Activated CD8-positive, alpha-beta memory T cell treated with anti-CD3 and anti-CD28 coated beads, Interleukin-2, amount 10 ng/mL, durations not matched to agents 7 days and 5 days (primary cell): ENCODE measurements at regions not wholly inside any gene's neighbourhood (a gene's known extent, or its start where the extent isn't known, plus 50 kb on each side); places are given as distances from the start of the nearest gene placed in this dataset.
"Not testable (repeated sequence)": the region's sequence is repeated elsewhere in the genome, so short reads cannot be mapped to it uniquely, and the experiment has no call there.

Experiments
- ATAC-seq: fragments of 150-1000 bp; cut with Tn5 transposase; one replicate; pipeline ENCODE4 v1.10.0; 2021; ENCODE audit warnings: moderate library complexity
- CTCF ChIA-PET: fragments of 350-600 bp; sonication (Branson Sonifier 250); formaldehyde crosslinking; loops from one replicate; lab custom pipeline; 2021; ENCODE audit warnings: antibody characterized with exemption; lab: Charles Lee
- DNase-seq: peaks from one replicate; pipeline ENCODE4 v3.0.0-alpha.2; 2020
- H3K27ac Mint-ChIP-seq: one replicate; pipeline ENCODE4 v1.8.0; 2021; ENCODE audit warnings: mild to moderate bottlenecking, mixed read lengths
- H3K27me3 Mint-ChIP-seq: one replicate; pipeline ENCODE4 v1.8.0; 2021; ENCODE audit warnings: mixed read lengths
- H3K36me3 Mint-ChIP-seq: one replicate; pipeline ENCODE4 v1.8.0; 2021; ENCODE audit warnings: mild to moderate bottlenecking, mixed read lengths
- H3K4me1 Mint-ChIP-seq: one replicate; pipeline ENCODE4 v1.8.0; 2021; ENCODE audit warnings: mixed read lengths
- H3K4me3 Mint-ChIP-seq: one replicate; pipeline ENCODE4 v1.8.0; 2021; ENCODE audit warnings: mild to moderate bottlenecking, moderate library complexity, mixed read lengths
- H3K9me3 Mint-ChIP-seq: one replicate; pipeline ENCODE4 v1.8.0; 2022; ENCODE audit warnings: low read depth, mixed read lengths

DNA sequence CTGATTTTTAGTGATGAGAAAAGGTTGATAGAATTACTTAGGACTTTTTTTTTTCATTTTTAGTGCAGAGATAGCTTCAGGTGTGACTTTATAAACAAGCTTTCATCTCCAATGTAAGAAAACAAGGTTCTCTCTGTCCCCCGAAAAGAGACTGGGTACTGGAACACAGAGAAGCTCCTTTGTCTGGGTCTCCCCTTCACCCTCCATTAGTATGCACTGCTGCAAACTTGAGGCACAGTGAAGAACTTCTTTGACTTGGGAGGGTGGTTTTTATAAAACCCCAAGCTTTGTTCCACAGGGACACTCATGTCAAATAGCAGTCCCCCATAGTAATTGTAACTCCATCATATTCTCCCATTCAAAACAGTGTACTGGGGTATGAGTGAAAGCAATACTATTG is 93.5 kb upstream of the SOX2 start:
- no peak for ATAC-seq

DNA sequence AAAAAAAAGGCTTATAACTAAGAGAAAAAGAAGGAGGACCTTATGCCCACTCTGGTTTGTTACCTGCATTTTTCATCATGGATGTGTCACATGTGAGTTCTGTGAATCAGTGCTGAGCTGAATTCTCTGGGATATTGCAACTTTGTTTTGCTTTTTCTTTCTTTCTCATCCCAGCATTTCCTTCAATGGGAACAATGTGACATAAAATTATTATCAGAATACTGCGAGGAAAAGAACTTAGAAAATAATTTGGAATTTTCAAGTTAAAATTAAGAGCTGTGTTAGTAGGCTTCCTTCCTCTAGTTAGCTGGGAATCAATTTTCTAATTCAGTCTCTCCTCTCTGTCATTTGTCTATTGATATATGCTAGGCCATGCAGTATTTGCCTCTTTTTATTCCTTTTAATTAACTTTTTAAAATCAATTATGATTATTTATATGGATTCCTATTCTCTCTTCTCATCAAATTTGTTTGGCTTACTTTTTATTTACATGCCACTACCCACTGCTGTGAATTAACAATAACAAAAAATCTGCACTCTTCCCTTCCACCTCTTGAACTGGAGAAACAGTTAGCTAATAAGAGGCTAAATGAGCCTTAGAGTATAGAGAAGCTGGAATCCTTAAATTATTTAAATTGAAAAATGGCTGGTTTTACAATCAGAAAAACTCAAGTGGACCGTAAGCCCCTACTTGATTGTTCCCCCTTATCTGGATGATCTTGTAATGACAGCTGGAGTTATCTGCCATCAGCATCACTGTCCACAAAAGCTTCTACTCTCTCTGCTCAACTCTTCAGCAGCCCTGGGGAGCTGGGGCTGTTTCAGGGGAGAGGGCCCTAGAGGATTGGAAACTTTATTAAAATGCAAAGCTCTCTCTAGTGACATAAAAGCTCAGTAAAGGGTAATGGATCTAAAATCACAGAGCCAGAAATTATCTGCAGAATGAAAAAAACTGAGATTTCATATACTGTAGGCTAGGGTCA is 95.3 kb upstream of the SOX2 start:
- H3K36me3 Mint-ChIP-seq: no peaks in the 10 kb centered on the region
- H3K27ac Mint-ChIP-seq: no peak overlapping the region
- H3K4me3 Mint-ChIP-seq: no peak overlapping the region
- DNase-seq (no peak), ATAC-seq (no peak)
- CTCF ChIA-PET: no interaction called here
- H3K4me1 Mint-ChIP-seq: no peaks in the 10 kb centered on the region
- H3K27me3 Mint-ChIP-seq: no peaks in the 10 kb centered on the region
- no peaks in the 10 kb centered on the region for H3K9me3 Mint-ChIP-seq

More for the DNA sequence above, 93.5 kb upstream of the SOX2 start:
- Mint-ChIP-seq H3K27me3 (no peaks in the 10 kb centered on the region), H3K36me3 (no peaks in the 10 kb centered on the region), H3K9me3 (no peaks in the 10 kb centered on the region), H3K4me1 (no peaks in the 10 kb centered on the region), H3K4me3 (no peak overlapping the region), H3K27ac (no peak overlapping the region)
- no peak for DNase-seq
- CTCF ChIA-PET: interaction anchor here (1.3 kb wide), 1 partner anchor 10 kb away, joined by 3 read pairs; no protein-coding TSS in a partner anchor

DNA sequence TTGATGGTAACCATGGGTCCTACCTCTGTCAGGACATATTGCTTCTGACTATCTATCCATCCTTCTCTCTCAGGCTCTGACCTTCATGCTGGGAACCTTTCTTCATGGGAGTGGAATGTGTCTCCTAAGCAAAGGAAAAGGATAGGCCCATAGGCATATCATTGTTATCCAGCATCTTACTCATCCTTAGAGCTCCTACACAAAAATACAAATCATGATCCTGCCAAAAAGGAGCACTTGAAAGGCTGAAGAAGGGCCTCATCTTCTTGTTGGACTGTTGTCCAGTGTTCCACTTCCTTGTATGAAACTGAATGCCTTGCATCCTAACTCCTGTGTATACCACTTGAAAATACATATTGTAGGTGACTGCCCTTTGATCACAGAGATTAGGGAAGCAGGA is 96.1 kb upstream of the SOX2 start:
- Mint-ChIP-seq H3K27me3 (no peaks in the 10 kb centered on the region), H3K9me3 (no peaks in the 10 kb centered on the region), H3K4me3 (no peak overlapping the region)

DNA sequence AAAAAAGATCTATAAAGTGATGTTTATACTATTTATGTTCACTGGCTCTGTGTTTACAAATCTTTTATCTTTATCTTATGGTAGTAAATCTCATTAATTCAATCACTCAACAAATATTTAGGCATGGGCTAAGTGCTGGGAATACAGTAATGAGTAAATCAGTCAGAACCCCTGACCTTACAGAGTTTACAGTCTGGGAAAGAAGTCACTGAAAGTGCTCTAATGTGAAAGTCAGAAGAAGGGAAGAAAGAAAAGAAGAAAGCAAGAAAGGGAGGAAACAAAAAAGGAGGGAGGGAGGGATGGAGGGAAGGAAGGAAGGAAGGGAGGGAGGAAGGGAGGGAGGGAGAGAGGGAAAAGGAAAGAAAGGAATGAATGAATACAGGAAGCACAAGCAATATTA is 96.8 kb upstream of the SOX2 start:
- no peaks in the 10 kb centered on the region for H3K4me1 Mint-ChIP-seq
- no peak overlapping the region for H3K4me3 Mint-ChIP-seq
- DNase-seq: no peak
- no peaks in the 10 kb centered on the region for H3K36me3 Mint-ChIP-seq
- ATAC-seq: no peak
- H3K27ac Mint-ChIP-seq: no peak overlapping the region
- H3K27me3 Mint-ChIP-seq: no peaks in the 10 kb centered on the region
- CTCF ChIA-PET: no interaction called here
- no peaks in the 10 kb centered on the region for H3K9me3 Mint-ChIP-seq

More for the DNA sequence above, 96.1 kb upstream of the SOX2 start:
- DNase-seq (no peak), ATAC-seq (no peak)
- CTCF ChIA-PET: no interaction called here
- H3K27ac Mint-ChIP-seq: no peak overlapping the region
- no peaks in the 10 kb centered on the region for H3K4me1 Mint-ChIP-seq
- no peaks in the 10 kb centered on the region for H3K36me3 Mint-ChIP-seq

DNA sequence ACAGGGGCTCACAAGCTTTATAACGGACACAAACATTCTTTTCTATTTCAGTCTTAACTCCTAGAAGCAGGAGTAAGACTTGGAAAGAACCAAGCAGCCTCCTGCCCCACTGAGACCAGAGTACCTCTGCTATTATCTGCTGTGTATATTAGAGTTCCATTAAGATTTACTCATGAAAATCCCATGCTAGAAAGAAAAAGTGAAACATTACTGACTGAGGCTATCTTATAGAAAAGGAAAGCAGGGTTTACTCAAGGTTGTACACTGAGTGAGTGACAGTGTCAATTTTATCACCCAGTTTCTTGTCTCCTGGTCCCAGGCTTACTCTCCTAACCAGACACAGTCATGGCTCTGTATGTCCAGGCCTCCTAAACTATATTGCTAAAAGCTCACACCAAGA is 97.9 kb upstream of the SOX2 start:
- no peak for ATAC-seq
- no peaks in the 10 kb centered on the region for H3K36me3 Mint-ChIP-seq
- H3K4me3 Mint-ChIP-seq: no peak overlapping the region
- H3K27me3 Mint-ChIP-seq: no peaks in the 10 kb centered on the region
- no peaks in the 10 kb centered on the region for H3K4me1 Mint-ChIP-seq
- no peak for DNase-seq
- no peaks in the 10 kb centered on the region for H3K9me3 Mint-ChIP-seq
- no peak overlapping the region for H3K27ac Mint-ChIP-seq
- CTCF ChIA-PET: no interaction called here

DNA sequence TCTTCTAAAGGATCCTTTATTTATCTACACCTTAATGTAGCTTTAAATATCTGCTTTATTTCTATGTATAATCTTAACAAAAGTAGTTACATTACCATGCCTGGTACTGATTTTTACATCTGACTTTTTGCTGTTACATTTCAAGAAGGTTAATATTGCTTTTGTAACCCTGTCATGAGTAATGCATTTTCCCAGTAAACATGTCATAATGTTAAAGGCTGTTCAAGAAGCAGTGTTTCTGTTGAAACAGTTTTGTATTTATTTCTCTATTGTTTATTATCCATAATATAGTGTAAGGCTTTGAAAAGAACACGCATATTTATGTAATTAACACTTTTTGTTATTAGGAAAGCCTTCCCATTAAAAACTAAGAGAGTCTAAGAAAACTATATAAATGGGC is 98.5 kb upstream of the SOX2 start:
- no peak for ATAC-seq
- CTCF ChIA-PET: no interaction called here
- H3K36me3 Mint-ChIP-seq: no peaks in the 10 kb centered on the region
- DNase-seq: no peak
- H3K4me3 Mint-ChIP-seq: no peak overlapping the region
- no peaks in the 10 kb centered on the region for H3K27me3 Mint-ChIP-seq
- H3K27ac Mint-ChIP-seq: no peak overlapping the region
- no peaks in the 10 kb centered on the region for H3K9me3 Mint-ChIP-seq
- H3K4me1 Mint-ChIP-seq: no peaks in the 10 kb centered on the region

DNA sequence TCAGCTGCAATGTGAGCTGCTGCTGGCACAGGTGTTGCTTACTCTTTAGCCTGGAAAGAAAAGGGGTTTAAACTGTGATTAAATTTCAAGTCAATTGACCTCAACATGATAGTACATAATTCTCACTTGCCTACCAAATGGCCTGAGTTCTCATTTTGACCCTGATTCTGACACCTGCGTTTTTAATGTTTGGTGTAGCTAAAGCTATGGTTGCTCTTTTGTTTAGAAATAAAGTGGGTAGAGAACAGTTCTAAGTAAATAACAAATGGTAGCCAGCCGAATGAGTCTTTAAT is 100.8 kb upstream of the SOX2 start:
- Mint-ChIP-seq H3K9me3 (no peaks in the 10 kb centered on the region), H3K27me3 (no peaks in the 10 kb centered on the region), H3K27ac (no peak overlapping the region), H3K4me3 (no peak overlapping the region), H3K36me3 (no peaks in the 10 kb centered on the region), H3K4me1 (no peaks in the 10 kb centered on the region)
- CTCF ChIA-PET: no interaction called here
- ATAC-seq (no peak), DNase-seq (no peak)

DNA sequence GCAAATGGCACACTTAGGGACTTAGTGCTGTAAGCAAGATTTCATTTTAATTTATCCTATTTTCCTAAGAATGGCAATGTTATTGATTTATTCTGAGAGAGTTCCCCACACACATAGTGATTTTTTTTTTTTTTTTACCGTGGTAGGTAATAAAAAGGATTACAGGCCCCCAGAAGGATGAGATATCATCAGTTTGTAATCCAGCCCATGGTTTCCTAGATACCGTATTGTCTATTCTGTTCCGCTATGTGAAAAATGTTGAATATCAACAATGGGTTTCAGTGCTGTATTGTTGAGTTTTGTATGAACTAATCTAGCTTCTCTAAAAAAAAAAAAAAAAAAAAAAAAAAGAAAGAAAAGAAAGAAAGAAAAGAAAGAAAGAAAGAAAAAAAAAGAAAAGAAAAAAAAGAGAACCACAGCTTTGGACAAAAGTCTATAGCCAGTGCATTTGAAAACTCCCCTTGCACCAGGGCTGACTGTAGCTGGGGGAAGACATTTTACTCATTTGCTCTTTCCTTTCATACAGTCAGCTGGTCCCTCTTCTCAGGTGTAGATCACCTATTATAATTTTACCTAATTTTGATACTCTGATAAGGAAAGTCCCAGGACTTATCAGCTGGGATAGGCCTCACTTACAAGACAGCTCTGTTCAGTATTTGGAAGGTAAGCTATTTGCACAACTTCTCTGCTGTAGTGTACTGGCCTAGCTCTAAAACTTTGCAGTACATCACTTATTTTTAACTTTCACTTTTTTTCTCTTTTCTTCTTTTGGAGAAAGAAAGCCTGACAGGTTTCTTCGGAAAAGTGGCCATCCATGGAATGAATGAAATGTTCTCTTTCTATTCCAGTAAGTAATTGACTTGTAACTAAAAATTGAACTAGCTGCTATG is 101.4 kb upstream of the SOX2 start:
- no peak for ATAC-seq
- CTCF ChIA-PET: no interaction called here
- Mint-ChIP-seq H3K9me3 (peaks cover 3% of the 10 kb centered on the region), H3K4me1 (no peaks in the 10 kb centered on the region), H3K36me3 (no peaks in the 10 kb centered on the region), H3K27me3 (no peaks in the 10 kb centered on the region), H3K4me3 (no peak overlapping the region), H3K27ac (no peak overlapping the region)
- DNase-seq: no peak

DNA sequence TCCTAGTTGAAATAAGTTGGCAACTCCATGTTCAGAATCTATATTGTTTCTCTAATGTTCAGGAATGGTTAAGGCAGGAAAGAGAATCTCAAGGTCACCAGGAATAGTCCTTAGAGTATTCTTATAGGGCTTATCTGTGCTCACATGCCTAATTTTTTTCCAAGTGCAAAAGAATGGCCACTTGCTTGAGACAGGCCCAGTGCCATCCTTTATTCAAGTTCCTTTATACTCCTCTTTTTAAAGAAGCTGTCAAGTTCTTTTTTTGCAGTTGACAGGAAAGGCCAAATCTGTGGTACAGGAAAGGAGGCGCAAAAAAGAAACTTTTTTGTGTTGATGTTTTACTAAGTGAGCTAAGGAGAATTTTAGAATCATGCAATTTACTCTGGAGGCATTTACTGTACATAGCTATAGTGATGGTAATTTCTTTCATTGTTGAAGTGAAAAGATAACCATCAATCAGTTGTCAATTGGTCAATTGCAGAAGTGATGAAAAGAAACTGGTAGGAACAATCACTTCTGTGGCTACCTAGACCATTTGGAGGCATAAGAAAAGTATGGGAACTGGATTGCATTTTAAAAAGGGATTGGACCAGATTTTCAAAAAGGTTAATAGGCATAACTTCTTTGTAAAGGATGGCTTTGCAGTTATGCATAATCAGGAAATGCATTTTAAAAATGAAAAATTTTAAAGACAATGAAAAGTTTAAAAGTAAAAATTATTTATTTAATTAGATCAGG is 102.5 kb upstream of the SOX2 start:
- H3K36me3 Mint-ChIP-seq: no peaks in the 10 kb centered on the region
- ATAC-seq (no peak), DNase-seq (no peak)
- H3K4me1 Mint-ChIP-seq: no peaks in the 10 kb centered on the region
- H3K27me3 Mint-ChIP-seq: no peaks in the 10 kb centered on the region
- no peak overlapping the region for H3K27ac Mint-ChIP-seq
- CTCF ChIA-PET: no interaction called here
- peaks cover 3% of the 10 kb centered on the region for H3K9me3 Mint-ChIP-seq
- H3K4me3 Mint-ChIP-seq: no peak overlapping the region

DNA sequence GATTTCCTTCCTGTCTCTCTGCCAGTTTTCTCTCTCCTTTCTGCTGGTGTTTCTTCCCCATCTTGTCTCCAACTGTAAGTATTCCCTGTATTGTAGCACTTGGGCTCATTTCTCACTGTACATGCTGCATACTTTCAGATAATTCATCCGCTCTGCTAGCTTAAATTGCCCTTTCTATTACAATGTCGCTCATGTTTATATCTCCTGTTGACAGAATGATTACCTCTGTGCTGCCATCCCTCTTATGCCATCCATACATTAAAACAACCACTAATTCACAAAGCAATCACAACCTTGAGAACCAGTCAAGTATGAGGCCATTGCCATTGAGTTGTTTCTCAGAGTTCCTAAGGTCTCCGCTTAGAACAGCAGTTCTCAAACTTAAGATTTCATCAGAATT is 107.5 kb upstream of the SOX2 start:
- H3K27ac Mint-ChIP-seq: no peak overlapping the region
- no peaks in the 10 kb centered on the region for H3K36me3 Mint-ChIP-seq
- DNase-seq (no peak), ATAC-seq (no peak)
- no peaks in the 10 kb centered on the region for H3K27me3 Mint-ChIP-seq
- CTCF ChIA-PET: no interaction called here
- peaks cover 3% of the 10 kb centered on the region for H3K9me3 Mint-ChIP-seq
- no peak overlapping the region for H3K4me3 Mint-ChIP-seq
- no peaks in the 10 kb centered on the region for H3K4me1 Mint-ChIP-seq

DNA sequence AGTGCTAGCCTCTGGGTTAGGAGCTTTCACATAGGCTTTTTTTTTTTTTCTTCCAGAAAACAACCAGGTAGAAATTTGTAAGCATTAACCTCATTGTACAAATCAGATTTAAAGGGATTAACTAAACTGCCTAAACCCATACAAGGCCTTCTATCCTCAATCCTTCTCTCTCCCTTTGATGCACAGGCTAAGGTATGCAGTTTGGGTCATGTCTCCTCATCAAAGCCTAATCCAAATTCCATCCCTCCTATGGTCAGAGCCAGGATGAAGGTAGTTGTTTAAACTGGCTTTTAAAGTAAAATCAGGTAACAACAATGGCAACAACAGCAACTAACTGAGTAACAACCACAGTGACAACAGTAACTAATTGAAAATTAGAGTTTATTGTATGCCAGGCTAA is 115.6 kb upstream of the SOX2 start:
- Mint-ChIP-seq H3K4me3 (no peak overlapping the region), H3K36me3 (no peaks in the 10 kb centered on the region), H3K27me3 (no peaks in the 10 kb centered on the region), H3K4me1 (no peaks in the 10 kb centered on the region), H3K27ac (no peak overlapping the region), H3K9me3 (peaks cover 5% of the 10 kb centered on the region)
- no peak for DNase-seq
- ATAC-seq: no peak
- CTCF ChIA-PET: no interaction called here

DNA sequence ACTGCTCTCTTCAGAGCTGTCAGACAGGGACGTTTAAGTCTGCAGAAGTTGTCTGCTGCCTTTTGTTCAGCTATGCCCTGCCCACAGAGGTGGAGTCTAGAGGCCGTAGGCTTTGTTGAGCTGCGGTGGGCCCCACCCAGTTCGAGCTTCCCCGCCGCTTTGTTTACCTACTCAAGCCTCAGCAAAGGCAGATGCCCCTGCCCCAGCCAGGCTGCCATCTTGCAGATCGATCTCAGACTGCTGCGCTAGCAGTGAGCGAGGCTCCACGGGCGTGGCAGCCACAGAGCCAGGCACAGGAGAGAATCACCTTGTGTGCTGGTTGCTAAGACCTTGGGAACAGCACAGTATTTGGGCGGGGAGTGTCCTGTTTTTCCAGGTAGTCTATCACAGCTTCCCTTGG is 120.8 kb upstream of the SOX2 start:
- CTCF ChIA-PET, H3K27ac Mint-ChIP-seq, ATAC-seq, H3K4me3 Mint-ChIP-seq, H3K9me3 Mint-ChIP-seq, H3K36me3 Mint-ChIP-seq, DNase-seq, H3K27me3 Mint-ChIP-seq, H3K4me1 Mint-ChIP-seq: not testable (repeated sequence)

DNA sequence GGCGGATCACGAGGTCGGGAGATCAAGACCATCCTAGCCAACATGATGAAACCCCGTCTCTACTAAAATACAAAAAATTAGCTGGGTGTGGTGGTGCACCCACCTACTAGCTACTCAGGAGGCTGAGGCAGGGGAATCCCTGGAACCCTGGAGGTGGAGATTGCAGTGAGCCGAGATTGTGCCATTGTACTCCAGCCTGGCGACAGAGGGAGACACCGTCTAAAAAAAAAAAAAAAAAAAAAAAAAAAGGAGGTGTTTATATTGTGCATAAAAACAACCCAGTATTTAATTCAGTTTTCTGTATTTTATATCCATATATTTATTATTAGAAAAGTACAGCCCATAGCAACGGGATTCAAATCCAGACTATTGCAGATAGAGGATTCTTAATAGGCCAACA is 129.1 kb upstream of the SOX2 start:
- H3K9me3 Mint-ChIP-seq: peaks cover 8% of the 10 kb centered on the region
- ATAC-seq: no peak
- no peak for DNase-seq
- no peak overlapping the region for H3K4me3 Mint-ChIP-seq
- no peak overlapping the region for H3K27ac Mint-ChIP-seq
- CTCF ChIA-PET: no interaction called here
- no peaks in the 10 kb centered on the region for H3K4me1 Mint-ChIP-seq
- no peaks in the 10 kb centered on the region for H3K27me3 Mint-ChIP-seq
- no peaks in the 10 kb centered on the region for H3K36me3 Mint-ChIP-seq
